ENCODE measurements at regions not wholly inside any gene's neighbourhood (a gene's known extent, or its start where the extent isn't known, plus 50 kb on each side); places are given as distances from the start of the nearest gene placed in this dataset.

DNA sequence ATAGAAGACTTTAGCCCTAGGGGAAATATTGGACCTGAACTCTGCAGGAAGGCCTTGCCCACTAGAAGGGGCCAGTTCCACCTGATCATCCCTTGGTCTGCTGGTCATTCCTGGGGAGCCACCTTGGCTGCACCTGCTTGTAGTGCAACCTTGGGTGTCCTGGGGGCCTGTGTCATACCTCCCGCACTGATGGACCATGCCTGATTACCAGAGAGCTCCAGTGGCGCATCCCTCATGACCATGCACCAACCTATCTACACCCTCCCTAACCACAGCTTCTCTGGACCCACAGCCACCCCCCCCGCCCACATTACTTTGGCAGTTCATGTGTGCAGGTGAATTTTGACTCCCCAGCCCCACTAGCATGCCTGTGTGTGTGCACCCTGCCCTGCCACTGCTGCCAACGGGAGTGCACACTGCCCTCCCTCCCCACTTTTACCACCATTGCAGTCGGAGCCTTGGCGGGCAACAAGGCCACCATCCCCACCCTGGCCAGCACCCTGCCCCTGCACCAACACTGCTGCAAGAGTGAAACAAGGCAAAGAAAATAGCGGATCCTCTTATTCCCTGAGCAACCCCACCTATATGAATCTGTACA lies 208.1 kb downstream of the FAM47B start:
- TF ChIP-seq, protein P1, sequence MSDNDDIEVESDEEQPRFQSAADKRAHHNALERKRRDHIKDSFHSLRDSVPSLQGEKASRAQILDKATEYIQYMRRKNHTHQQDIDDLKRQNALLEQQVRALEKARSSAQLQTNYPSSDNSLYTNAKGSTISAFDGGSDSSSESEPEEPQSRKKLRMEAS (IDR thresholded peaks at IDR 0.05; ENCODE audit: low read depth, low read length): no peak
- TF ChIP-seq POLR2A (IDR thresholded peaks at IDR 0.05; ENCODE audit: extremely low read depth, insufficient read length) (no peak), MYC (IDR thresholded peaks at IDR 0.05; ENCODE audit: low read depth, low read length) (no peak)
- TF ChIP-seq, protein P2, sequence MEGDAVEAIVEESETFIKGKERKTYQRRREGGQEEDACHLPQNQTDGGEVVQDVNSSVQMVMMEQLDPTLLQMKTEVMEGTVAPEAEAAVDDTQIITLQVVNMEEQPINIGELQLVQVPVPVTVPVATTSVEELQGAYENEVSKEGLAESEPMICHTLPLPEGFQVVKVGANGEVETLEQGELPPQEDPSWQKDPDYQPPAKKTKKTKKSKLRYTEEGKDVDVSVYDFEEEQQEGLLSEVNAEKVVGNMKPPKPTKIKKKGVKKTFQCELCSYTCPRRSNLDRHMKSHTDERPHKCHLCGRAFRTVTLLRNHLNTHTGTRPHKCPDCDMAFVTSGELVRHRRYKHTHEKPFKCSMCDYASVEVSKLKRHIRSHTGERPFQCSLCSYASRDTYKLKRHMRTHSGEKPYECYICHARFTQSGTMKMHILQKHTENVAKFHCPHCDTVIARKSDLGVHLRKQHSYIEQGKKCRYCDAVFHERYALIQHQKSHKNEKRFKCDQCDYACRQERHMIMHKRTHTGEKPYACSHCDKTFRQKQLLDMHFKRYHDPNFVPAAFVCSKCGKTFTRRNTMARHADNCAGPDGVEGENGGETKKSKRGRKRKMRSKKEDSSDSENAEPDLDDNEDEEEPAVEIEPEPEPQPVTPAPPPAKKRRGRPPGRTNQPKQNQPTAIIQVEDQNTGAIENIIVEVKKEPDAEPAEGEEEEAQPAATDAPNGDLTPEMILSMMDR (IDR thresholded peaks at IDR 0.05; ENCODE audit: low read depth, low read length): no peak
- no peak for DNase-seq (ENCODE audit: low read depth)

DNA sequence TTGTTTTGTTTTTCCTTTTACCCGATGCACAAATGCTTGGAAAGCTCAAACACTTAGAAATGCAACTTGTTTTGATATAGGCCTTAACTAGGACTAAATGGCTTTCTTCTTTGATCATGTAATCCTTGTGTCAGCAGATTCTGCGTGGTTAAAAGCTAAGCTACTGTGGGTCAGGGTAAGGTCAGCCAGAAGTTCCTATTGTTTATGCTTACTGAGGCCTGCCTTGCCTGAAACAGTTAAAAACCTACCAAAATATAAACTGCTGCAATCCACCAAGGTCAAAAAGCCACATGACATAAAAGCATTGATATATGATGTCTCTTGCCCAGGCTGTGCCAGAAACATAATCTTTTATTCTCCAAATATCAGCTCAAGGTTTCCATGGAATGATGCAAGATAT lies 223.4 kb downstream of the FAM47B start:
- DNase-seq (ENCODE audit: low read depth): no peak
- TF ChIP-seq MYC (IDR thresholded peaks at IDR 0.05; ENCODE audit: low read depth, low read length) (no peak), POLR2A (IDR thresholded peaks at IDR 0.05; ENCODE audit: extremely low read depth, insufficient read length) (no peak)
- TF ChIP-seq, protein P1 (IDR thresholded peaks at IDR 0.05; ENCODE audit: low read depth, low read length): no peak
- TF ChIP-seq, protein P2 (IDR thresholded peaks at IDR 0.05; ENCODE audit: low read depth, low read length): no peak
- H3K4me3 ChIP-seq (ENCODE audit: low read depth, low read length): no peak overlapping the region

More for the DNA sequence above, 208.1 kb downstream of the FAM47B start:
- no peak overlapping the region for H3K4me3 ChIP-seq (ENCODE audit: low read depth, low read length)
